Stimulated activated CD4-positive, alpha-beta T cell treated with anti-CD3 and anti-CD28 coated beads, Interleukin-4, amount 100 ng/mL, for 1 hour (primary cell): ENCODE measurements at regions not wholly inside any gene's neighbourhood (a gene's known extent, or its start where the extent isn't known, plus 50 kb on each side); places are given as distances from the start of the nearest gene placed in this dataset.
"Not testable (repeated sequence)": the region's sequence is repeated elsewhere in the genome, so short reads cannot be mapped to it uniquely, and the experiment has no call there.

ENCODE experiments used
- DNase-seq: peaks from one replicate; pipeline ENCODE4 v3.0.0-alpha.2; 2020

GRCh38 chr10:36018996-36019395 is 376.9 kb upstream of the FZD8 start:
- no peak for DNase-seq

GRCh38 chr10:36017137-36017536 is 375.0 kb upstream of the FZD8 start:
- DNase-seq: no peak

DNA sequence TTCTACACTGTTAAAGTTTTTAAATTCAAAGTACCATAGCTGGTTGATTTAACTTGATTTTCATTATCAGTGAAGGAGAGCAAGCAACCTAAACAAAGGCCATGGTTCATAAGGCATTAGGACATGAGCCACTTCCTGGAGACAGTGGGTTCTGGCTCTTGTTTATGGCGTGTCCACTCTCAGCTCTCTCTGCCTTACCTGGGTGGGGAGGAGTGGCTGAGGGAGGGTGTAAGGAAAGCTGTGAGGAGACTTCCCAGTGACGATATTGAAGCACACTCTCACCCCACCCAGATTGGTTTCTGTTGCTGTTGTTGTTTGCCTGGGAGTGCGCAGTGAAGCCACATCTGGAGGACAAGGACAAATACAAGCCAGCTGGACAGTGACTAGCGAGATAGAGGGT is 365.3 kb upstream of the FZD8 start:
- no peak for DNase-seq

- DNase-seq: no peak
These were observed 361.6 kb upstream of the FZD8 start for GRCh38 chr10:36003688-36004087.

- no peak for DNase-seq
These were observed 361.0 kb upstream of the FZD8 start for GRCh38 chr10:36003031-36003600.

GRCh38 chr10:36002445-36002844 is 360.3 kb upstream of the FZD8 start:
- DNase-seq: no peak

GRCh38 chr10:36000754-36001153 is 358.7 kb upstream of the FZD8 start:
- DNase-seq: not testable (repeated sequence)

- no peak for DNase-seq
These were observed 355.9 kb upstream of the FZD8 start for GRCh38 chr10:35998026-35998425.

GRCh38 chr10:35995485-35995884 is 353.4 kb upstream of the FZD8 start:
- no peak for DNase-seq

DNA sequence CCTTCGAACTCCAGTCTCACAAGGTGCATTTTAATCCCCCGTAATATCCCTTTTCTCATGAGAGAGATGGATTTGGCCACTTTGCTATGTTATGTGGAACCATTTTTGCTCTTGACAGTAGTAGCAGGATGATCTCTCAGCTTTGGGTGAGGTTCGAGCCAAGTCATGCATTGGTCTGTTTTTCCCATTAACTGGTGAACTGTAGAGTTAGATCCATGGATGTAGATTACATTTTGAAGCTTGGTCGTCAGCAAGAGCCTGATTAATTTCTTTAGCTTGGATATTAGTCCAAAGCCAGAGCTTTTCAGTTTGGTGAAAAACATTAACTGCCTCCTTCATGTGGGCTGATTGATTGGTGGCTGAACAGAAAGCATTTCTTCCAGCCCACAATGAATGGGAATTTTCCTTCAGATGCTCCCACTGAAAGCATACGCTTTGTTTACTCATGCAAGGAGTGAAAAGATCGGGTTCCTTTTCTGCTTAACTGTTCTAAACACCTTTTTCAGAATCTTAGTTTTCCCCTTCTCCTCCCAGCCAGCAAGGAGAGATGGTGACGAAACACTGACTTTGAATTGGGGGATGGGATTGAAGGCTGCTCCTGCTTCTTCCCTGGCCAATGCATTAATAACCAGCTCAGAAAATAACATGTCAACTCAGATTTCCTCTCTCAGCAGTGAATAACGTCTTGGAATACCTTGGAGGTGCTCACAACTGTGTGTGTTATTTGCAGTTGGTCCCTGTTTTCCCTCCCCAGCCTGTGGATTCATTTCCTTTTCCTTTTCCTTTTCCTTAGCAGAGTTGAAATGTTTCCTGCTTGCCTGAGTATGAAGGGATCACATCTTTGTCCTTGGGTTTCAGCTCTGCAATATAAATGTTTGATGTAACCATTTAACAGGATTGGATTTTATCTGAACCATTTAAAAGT is 351.8 kb upstream of the FZD8 start:
- no peak for DNase-seq

DNA sequence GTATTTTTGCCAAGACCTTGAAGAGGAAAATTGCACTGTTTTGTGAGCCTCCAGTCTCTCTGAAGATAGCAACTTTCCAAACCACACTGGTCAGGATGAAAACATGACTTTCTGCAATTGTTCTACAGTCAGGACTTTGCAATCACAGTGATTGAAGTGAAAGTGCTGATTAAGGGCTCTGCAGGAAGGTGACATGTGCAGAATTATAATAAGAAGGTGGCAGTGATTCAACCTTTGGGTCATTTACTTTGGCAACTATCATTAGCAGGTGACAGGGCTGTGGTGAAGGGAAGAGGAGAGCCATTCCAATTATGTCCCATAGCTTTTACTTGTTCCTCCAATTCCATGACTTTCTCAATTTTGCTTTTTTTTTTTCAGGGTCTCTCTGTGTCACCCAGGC is 350.0 kb upstream of the FZD8 start:
- DNase-seq: no peak

DNA sequence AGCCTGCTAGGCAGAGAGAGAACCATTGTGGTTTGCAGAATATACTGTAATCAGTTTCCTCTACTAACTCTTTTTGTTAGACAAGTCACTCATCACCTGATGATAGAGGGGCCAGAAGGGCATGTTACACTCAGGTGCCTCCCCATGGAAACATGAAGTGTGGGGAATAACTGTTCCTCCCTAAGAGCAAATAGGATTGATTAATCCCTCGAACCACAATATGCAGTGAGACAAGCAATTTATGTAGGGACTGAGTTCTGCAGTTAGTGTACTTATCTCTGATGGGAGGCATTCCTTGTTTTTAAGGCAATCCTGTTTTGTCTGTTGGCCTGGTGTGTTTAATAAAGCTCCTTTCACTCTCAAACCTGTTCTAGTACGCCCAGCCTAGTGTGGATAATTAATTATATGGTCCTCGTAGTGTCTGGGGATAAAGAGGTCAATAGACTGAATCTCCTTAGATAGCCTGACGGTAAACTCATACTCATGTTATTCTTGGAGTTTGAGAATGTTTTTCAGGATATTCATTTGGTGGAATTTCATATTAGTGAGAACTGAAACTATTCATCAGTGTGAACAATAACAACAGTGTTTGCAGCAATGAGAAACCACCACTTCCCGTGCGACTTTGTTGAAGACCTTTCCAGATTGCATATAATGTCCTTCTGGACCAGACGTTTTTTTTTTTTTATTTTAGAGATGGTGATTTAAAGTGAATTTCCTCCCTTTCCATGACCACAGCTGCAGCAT is 344.8 kb upstream of the FZD8 start:
- DNase-seq: no peak

DNA sequence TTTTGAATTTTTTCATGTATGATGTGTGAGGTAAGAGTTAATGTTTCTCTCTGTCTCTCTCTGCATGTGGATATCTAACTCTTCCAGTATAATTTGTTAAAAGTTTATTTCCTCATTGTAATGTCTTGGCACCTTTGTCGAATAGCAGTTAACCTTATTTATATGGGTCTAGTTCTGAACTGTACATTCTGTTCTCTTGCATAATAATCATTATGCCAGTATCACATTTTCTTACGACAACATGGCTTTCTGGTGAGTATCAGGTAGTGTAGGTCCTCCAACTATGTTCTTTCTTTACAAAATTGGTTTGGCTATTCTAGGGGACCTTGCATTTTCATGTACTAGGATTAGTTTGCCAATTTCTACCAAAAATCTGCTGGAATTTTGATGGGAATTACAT is 337.0 kb upstream of the FZD8 start:
- DNase-seq: no peak

DNA sequence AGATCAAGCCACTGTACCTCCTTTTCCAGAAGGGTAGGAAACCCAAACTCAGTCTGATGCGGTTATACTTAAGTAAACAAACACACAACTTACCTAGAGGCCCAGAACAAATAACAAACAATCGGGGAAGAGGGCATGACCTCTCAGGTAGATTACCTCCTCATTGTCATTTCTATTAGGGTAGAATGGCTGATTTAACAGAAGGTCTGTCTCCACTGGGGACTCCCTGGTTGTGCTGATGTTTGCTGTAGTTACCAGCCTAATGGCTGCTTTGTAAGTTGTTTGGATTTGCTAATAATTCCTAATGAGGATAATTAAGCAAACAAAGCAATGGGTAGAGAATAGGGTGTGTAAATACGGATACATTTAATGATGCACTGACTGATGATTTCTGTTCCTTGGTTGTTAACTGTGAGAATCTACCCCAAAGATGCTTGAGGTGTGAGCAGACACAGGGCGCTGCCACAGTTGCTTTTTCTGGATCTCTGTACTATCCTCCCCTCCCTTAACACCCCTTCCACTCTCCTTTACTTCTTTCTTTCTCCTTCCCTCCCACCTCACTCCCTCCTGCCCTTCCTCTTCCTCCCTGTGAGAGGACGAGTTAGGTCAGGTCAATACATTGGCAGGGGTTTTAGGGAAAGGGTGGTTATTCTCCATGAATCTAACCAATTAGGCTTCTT is 332.0 kb upstream of the FZD8 start:
- not testable (repeated sequence) for DNase-seq

- DNase-seq: no peak
These were observed 330.2 kb upstream of the FZD8 start for GRCh38 chr10:35972275-35972674.

- no peak for DNase-seq
These were observed 329.3 kb upstream of the FZD8 start for GRCh38 chr10:35971397-35971796.

DNA sequence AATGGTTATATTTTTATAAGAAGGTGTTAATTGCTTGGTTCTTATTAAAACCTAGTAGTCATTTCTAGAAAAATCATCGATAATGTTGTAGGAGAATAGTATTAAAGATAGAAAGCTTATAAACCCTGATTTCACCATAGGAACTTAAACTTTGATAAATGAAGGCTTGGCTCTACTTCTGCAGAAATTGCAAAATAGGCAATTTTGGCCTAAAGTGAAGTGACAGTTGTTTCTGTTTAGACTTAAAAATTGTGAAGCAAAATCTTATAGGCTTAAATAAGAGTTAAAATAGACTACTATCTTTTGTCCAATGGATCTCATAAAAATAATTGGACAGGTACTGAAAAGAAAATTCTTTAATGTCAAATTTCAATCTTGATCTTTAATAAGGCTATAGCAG is 321.6 kb upstream of the FZD8 start:
- DNase-seq: no peak

DNA sequence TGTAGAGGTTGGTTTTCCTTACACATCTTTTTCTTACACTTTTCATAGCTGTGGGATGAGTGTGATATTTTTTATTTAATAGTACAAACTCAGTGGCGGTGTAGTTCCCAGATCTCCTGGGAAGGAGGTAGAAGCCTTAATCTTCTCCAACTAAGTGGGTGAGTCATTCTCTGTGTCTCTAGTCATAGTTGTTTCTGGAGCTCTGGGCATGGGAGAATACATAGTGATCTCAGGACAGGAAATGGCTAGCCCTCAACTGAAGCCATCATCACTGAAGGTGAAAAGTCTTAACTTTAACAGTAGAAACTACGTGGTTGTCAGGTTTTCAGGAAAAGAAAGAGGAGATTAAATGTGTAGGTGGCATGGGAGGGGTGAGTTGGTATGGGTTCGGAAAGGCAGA is 319.4 kb upstream of the FZD8 start:
- no peak for DNase-seq

GRCh38 chr10:35959252-35959651 is 317.2 kb upstream of the FZD8 start:
- no peak for DNase-seq

DNA sequence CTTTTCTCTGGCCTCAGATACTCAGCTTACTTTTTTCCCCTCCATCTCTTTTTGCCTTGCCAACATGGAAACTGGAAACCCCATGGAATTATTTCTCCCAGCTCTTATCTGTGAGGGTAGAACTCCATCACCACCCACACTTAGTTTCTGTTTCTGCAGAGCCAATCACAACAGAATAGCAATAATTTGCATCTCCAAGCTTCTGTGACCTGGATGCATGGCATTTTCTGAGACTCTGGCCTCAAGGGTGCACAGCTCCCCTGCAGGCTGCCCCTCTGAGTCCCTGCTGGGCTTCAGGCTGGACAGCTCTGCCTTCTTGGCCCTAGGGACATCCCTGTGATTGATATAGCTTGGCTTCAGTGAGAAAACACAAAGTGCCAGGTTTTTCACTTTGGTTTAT is 316.5 kb upstream of the FZD8 start:
- DNase-seq: not testable (repeated sequence)

DNA sequence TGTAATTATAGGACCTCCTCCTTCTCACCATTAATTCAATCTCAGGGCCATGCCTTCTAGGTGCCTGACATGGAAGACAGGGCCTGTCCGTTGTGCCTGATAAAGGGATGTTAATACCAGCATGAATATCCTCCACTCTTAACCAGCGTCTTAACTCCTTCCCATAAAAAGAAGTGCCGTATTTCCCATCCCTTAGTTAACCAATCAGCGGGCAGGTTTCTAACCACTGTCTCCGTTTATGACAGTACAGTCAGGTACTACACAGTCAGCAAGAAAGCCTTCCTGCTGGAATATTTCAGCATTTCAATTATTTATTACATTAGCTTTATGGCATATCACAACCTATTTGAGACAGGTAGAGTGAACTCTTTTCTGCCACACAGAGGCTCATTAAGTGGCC is 308.6 kb upstream of the FZD8 start:
- no peak for DNase-seq

- no peak for DNase-seq
These were observed 308.1 kb upstream of the FZD8 start for GRCh38 chr10:35950226-35950625.

GRCh38 chr10:35949811-35950211 is 307.7 kb upstream of the FZD8 start:
- no peak for DNase-seq
